Cerebellar cortex (tissue), 1 donor: ENCODE measurements at regions not wholly inside any gene's neighbourhood (a gene's known extent, or its start where the extent isn't known, plus 50 kb on each side); places are given as distances from the start of the nearest gene placed in this dataset.

ENCODE experiments used
- DNase-seq: peaks from one replicate; pipeline ENCODE4 v3.0.0-alpha.2; 2015; ENCODE audit warnings: low spot score

- no peak for DNase-seq
Observed at GRCh38 chr7:79716329-79716728, 262.9 kb upstream of the MAGI2 start.

GRCh38 chr7:79714081-79714480, 260.6 kb upstream of the MAGI2 start:
- DNase-seq, result peak; percentile 7

- peak; percentile 76 for DNase-seq
Observed at GRCh38 chr7:79713276-79713675, 259.8 kb upstream of the MAGI2 start.

- DNase-seq, result no peak
Observed at GRCh38 chr7:79711660-79712059, 258.2 kb upstream of the MAGI2 start.

- DNase-seq, result no peak
Observed at GRCh38 chr7:79709574-79710409, 256.3 kb upstream of the MAGI2 start.

GRCh38 chr7:79702116-79702515, 248.6 kb upstream of the MAGI2 start:
- no peak for DNase-seq

GRCh38 chr7:79692015-79692414, 238.5 kb upstream of the MAGI2 start:
- no peak for DNase-seq

GRCh38 chr7:79691074-79691473, 237.6 kb upstream of the MAGI2 start:
- DNase-seq, result no peak

GRCh38 chr7:79684384-79684783, 230.9 kb upstream of the MAGI2 start:
- DNase-seq, result no peak

- DNase-seq, result no peak
Observed at GRCh38 chr7:79683916-79684315, 230.4 kb upstream of the MAGI2 start.

- DNase-seq, result no peak
Observed at GRCh38 chr7:79683185-79683890, 229.9 kb upstream of the MAGI2 start.

GRCh38 chr7:79681454-79681853, 228.0 kb upstream of the MAGI2 start:
- no peak for DNase-seq

- DNase-seq, result peak; percentile 28
Observed at GRCh38 chr7:79673969-79674368, 220.5 kb upstream of the MAGI2 start.

GRCh38 chr7:79673421-79673820, 220.0 kb upstream of the MAGI2 start:
- DNase-seq, result no peak

- no peak for DNase-seq
Observed at GRCh38 chr7:79668292-79668691, 214.8 kb upstream of the MAGI2 start.

- DNase-seq, result no peak
Observed at GRCh38 chr7:79666472-79666871, 213.0 kb upstream of the MAGI2 start.

- no peak for DNase-seq
Observed at GRCh38 chr7:79664884-79665676, 211.6 kb upstream of the MAGI2 start.

GRCh38 chr7:79658304-79658703, 204.8 kb upstream of the MAGI2 start:
- DNase-seq, result no peak

- no peak for DNase-seq
Observed at GRCh38 chr7:79653136-79653631, 199.7 kb upstream of the MAGI2 start.

- no peak for DNase-seq
Observed at GRCh38 chr7:79652619-79653018, 199.2 kb upstream of the MAGI2 start.

- DNase-seq, result no peak
Observed at GRCh38 chr7:79647711-79648110, 194.2 kb upstream of the MAGI2 start.

GRCh38 chr7:79646278-79646677, 192.8 kb upstream of the MAGI2 start:
- DNase-seq, result no peak
